Liver (tissue), 8 donors: ENCODE measurements at regions not wholly inside any gene's neighbourhood (a gene's known extent, or its start where the extent isn't known, plus 50 kb on each side); places are given as distances from the start of the nearest gene placed in this dataset.

Source experiments
- DNase-seq: peaks from one replicate; pipeline ENCODE4 v3.0.0-alpha.2; 2017; ENCODE audit warnings: low spot score
- H3K27ac ChIP-seq, 2 donors: one replicate each; pipeline ENCODE4 v1.7.0; 2013; ENCODE audit warnings: inconsistent platforms in 2 of 2, low read length in 2 of 2, control low read depth in 1 of 2, low read depth in 1 of 2, mild to moderate bottlenecking in 1 of 2
- H3K27me3 ChIP-seq, 4 donors: one replicate each; pipeline versions ENCODE4 v1.6.1 to v1.7.0; 2013; ENCODE audit warnings: low read length in 3 of 4, inconsistent platforms in 1 of 4, mild to moderate bottlenecking in 1 of 4, moderate library complexity in 1 of 4; ENCODE audit not compliant: control insufficient read depth in 4 of 4, insufficient read depth in 4 of 4
- H3K36me3 ChIP-seq, 4 donors: one replicate each; pipeline versions ENCODE4 v1.6.1 to v1.7.0; 2013; ENCODE audit warnings: low read length in 3 of 4, mild to moderate bottlenecking in 3 of 4, low read depth in 1 of 4, moderate library complexity in 1 of 4; ENCODE audit not compliant: control insufficient read depth in 4 of 4, insufficient read depth in 3 of 4
- H3K4me1 ChIP-seq, 4 donors: one replicate each; pipeline versions ENCODE4 v1.6.1 to v1.7.0; 2013; ENCODE audit warnings: low read length in 3 of 4, mild to moderate bottlenecking in 3 of 4, moderate library complexity in 1 of 4; ENCODE audit not compliant: control insufficient read depth in 4 of 4, insufficient read depth in 4 of 4
- H3K4me3 ChIP-seq, 3 donors: one replicate each; pipeline versions ENCODE4 v1.6.1 to v1.7.0; 2013; ENCODE audit warnings: low read length in 3 of 3, control low read depth in 1 of 3, low read depth in 1 of 3, mild to moderate bottlenecking in 1 of 3
- H3K9ac ChIP-seq, 2 donors: one replicate each; pipeline ENCODE4 v1.7.0; 2013; ENCODE audit warnings: low read length in 2 of 2, mild to moderate bottlenecking in 2 of 2, moderate library complexity in 2 of 2, control low read depth in 1 of 2, low read depth in 1 of 2
- H3K9me3 ChIP-seq, 4 donors: one replicate each; pipeline versions ENCODE4 v1.6.1 to v1.7.0; 2013; ENCODE audit warnings: low read length in 3 of 4; ENCODE audit not compliant: control insufficient read depth in 4 of 4
- EGR1 ChIP-seq, 2 donors: IDR thresholded peaks; 2 replicates each; pipeline ENCODE4 v1.6.1; 2016 to 2018; ENCODE audit warnings: antibody characterized with exemption in 2 of 2, low read depth in 2 of 2
- FOXA1 ChIP-seq: IDR thresholded peaks from 2 replicates; pipeline ENCODE4 v1.6.1; 2016; ENCODE audit warnings: antibody characterized with exemption
- FOXA2 ChIP-seq: IDR thresholded peaks from 2 replicates; pipeline ENCODE4 v1.6.1; 2016; ENCODE audit warnings: antibody characterized with exemption
- GABPA ChIP-seq, 2 donors: IDR thresholded peaks in 1 of 2; conservative IDR thresholded peaks in 1 of 2; 2 replicates each; pipeline ENCODE4 v1.6.1; 2016; ENCODE audit warnings: antibody characterized with exemption in 2 of 2, mild to moderate bottlenecking in 1 of 2, moderate library complexity in 1 of 2
- HNF4A ChIP-seq, 2 donors: conservative IDR thresholded peaks; 2 replicates each; pipeline ENCODE4 v1.6.1; 2016; ENCODE audit warnings: antibody characterized with exemption in 2 of 2, mild to moderate bottlenecking in 2 of 2
- HNF4G ChIP-seq: IDR thresholded peaks from 2 replicates; pipeline ENCODE4 v1.6.1; 2016; ENCODE audit warnings: antibody characterized with exemption
- JUND ChIP-seq, 2 donors: IDR thresholded peaks; 2 replicates each; pipeline ENCODE4 v1.6.1; 2016; ENCODE audit warnings: antibody characterized with exemption in 2 of 2
- NR2F2 ChIP-seq: IDR thresholded peaks from 2 replicates; pipeline ENCODE4 v1.6.1; 2016; ENCODE audit warnings: antibody characterized with exemption
- RAD21 ChIP-seq, 2 donors: IDR thresholded peaks; 2 replicates each; pipeline ENCODE4 v1.6.1; 2016; ENCODE audit warnings: antibody characterized with exemption in 2 of 2, mild to moderate bottlenecking in 2 of 2
- RXRA ChIP-seq, 2 donors: IDR thresholded peaks; 2 replicates each; pipeline ENCODE4 v1.6.1; 2017 to 2018; ENCODE audit warnings: antibody characterized with exemption in 2 of 2, mild to moderate bottlenecking in 1 of 2
- SP1 ChIP-seq: IDR thresholded peaks from 2 replicates; pipeline ENCODE4 v1.6.1; 2018; ENCODE audit warnings: antibody characterized with exemption, mild to moderate bottlenecking
- TAF1 ChIP-seq: conservative IDR thresholded peaks from 2 replicates; pipeline ENCODE4 v1.6.1; 2016; ENCODE audit warnings: antibody characterized with exemption, mild to moderate bottlenecking
- YY1 ChIP-seq: IDR thresholded peaks from 2 replicates; pipeline ENCODE4 v1.6.1; 2016; ENCODE audit warnings: antibody characterized with exemption, mild to moderate bottlenecking
- WGBS: extraction: QIAGEN DNeasy Blood & Tissue Kit; methylation state at CpG from one replicate; pipeline ENCODE4 v1.1.7; 2013; 5-methylcytosine and 5-hydroxymethylcytosine counted together
- TF ChIP-seq, protein P1 (sequence below): IDR thresholded peaks from 2 replicates; pipeline ENCODE4 v1.6.1; 2016; ENCODE audit warnings: antibody characterized with exemption
- TF ChIP-seq, protein P2 (sequence below): IDR thresholded peaks from 2 replicates; pipeline ENCODE4 v1.6.1; 2016; ENCODE audit warnings: antibody characterized with exemption
- TF ChIP-seq, protein P3 (sequence below): IDR thresholded peaks from 2 replicates; pipeline ENCODE4 v1.6.1; 2016; ENCODE audit warnings: antibody characterized with exemption, mild to moderate bottlenecking
- TF ChIP-seq, protein P4 (sequence below): fragments of 150-350 bp; IDR thresholded peaks from 2 replicates; pipeline ENCODE4 v1.5.1; 2017; ENCODE audit warnings: improper control_type of control experiment, low read depth, low read length; ENCODE audit not compliant: missing input control
- TF ChIP-seq, protein P5 (sequence below): IDR thresholded peaks from 2 replicates; pipeline ENCODE4 v1.6.1; 2016; ENCODE audit warnings: antibody characterized with exemption
- donor health status: healthy.
- donor health status: healthy.
- donor health status: healthy.
- donor health status: healthy.
- donor health status: healthy.

DNA sequence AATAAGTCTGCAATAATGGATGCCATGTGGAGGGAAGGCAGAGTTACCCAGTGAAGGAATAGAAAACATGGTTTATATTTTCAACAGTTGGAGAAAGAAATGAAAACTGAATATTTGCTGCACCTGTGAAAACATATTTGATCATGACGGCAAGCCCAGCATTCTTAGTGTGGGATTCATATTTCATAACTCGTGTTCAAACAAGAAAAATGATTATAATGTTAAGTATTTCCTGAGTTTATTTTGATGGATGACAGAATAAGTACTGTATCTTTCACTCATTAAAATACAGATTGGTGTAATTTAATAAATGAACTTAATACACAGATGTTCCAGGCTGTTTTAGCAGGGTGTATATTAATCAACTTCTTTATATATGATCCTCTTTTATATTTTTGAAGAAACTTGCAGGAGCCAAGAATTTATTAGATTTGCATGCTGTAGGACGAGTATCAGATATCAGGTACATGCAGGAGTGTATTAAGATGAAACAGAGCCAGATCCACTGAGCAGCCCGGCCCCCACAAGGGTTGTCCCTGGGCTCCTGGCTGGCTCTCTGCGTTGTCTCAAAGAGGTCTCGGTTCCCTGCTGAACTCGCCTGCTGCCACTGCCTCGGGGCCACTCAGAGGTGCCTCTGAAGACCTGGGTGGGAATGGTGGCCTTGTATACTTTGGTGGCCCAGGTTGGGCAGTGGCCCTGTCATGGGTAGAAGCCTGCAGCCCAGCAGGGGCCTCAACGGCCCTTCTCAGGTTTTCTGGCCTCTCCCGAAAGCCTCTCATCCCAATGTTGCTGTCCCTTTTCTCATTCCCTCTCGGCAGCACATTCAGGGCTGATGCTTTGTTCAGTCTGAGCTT is 95.0 kb upstream of the LDAH start:
- DNase-seq: no peak
- H3K4me1 ChIP-seq: peaks cover 0 to 2% (median 0%) of the 10 kb centered on the region in 4 donors
- H3K36me3 ChIP-seq: no peaks in the 10 kb centered on the region
- 78% methylated on average over 11 of the region's 11 CpGs for WGBS
- H3K9ac ChIP-seq: no peak overlapping the region
- TF ChIP-seq NR2F2: no peak
- no peak for TF ChIP-seq HNF4A (conservative IDR thresholded peaks at IDR 0.05)
- TF ChIP-seq EGR1 (IDR thresholded peaks at IDR 0.05; ENCODE audit: low read depth in 2 of 2): no peak
- TF ChIP-seq, protein P1, sequence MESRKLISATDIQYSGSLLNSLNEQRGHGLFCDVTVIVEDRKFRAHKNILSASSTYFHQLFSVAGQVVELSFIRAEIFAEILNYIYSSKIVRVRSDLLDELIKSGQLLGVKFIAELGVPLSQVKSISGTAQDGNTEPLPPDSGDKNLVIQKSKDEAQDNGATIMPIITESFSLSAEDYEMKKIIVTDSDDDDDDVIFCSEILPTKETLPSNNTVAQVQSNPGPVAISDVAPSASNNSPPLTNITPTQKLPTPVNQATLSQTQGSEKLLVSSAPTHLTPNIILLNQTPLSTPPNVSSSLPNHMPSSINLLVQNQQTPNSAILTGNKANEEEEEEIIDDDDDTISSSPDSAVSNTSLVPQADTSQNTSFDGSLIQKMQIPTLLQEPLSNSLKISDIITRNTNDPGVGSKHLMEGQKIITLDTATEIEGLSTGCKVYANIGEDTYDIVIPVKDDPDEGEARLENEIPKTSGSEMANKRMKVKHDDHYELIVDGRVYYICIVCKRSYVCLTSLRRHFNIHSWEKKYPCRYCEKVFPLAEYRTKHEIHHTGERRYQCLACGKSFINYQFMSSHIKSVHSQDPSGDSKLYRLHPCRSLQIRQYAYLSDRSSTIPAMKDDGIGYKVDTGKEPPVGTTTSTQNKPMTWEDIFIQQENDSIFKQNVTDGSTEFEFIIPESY: no peak
- TF ChIP-seq, protein P2, sequence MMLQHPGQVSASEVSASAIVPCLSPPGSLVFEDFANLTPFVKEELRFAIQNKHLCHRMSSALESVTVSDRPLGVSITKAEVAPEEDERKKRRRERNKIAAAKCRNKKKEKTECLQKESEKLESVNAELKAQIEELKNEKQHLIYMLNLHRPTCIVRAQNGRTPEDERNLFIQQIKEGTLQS: no peak
- TF ChIP-seq FOXA1: no peak
- TF ChIP-seq HNF4G: no peak
- no peak for TF ChIP-seq RXRA (IDR thresholded peaks at IDR 0.05)
- TF ChIP-seq YY1: no peak
- no peak for TF ChIP-seq FOXA2
- no peak for TF ChIP-seq JUND (IDR thresholded peaks at IDR 0.05)
- no peak for TF ChIP-seq GABPA (IDR thresholded peaks at IDR 0.05 in 1 of 2, conservative IDR thresholded peaks at IDR 0.05 in 1 of 2)
- no peak for TF ChIP-seq SP1
- TF ChIP-seq RAD21 (IDR thresholded peaks at IDR 0.05): no peak
- no peak for TF ChIP-seq TAF1
- TF ChIP-seq, protein P3, sequence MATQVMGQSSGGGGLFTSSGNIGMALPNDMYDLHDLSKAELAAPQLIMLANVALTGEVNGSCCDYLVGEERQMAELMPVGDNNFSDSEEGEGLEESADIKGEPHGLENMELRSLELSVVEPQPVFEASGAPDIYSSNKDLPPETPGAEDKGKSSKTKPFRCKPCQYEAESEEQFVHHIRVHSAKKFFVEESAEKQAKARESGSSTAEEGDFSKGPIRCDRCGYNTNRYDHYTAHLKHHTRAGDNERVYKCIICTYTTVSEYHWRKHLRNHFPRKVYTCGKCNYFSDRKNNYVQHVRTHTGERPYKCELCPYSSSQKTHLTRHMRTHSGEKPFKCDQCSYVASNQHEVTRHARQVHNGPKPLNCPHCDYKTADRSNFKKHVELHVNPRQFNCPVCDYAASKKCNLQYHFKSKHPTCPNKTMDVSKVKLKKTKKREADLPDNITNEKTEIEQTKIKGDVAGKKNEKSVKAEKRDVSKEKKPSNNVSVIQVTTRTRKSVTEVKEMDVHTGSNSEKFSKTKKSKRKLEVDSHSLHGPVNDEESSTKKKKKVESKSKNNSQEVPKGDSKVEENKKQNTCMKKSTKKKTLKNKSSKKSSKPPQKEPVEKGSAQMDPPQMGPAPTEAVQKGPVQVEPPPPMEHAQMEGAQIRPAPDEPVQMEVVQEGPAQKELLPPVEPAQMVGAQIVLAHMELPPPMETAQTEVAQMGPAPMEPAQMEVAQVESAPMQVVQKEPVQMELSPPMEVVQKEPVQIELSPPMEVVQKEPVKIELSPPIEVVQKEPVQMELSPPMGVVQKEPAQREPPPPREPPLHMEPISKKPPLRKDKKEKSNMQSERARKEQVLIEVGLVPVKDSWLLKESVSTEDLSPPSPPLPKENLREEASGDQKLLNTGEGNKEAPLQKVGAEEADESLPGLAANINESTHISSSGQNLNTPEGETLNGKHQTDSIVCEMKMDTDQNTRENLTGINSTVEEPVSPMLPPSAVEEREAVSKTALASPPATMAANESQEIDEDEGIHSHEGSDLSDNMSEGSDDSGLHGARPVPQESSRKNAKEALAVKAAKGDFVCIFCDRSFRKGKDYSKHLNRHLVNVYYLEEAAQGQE: no peak
- TF ChIP-seq, protein P4, sequence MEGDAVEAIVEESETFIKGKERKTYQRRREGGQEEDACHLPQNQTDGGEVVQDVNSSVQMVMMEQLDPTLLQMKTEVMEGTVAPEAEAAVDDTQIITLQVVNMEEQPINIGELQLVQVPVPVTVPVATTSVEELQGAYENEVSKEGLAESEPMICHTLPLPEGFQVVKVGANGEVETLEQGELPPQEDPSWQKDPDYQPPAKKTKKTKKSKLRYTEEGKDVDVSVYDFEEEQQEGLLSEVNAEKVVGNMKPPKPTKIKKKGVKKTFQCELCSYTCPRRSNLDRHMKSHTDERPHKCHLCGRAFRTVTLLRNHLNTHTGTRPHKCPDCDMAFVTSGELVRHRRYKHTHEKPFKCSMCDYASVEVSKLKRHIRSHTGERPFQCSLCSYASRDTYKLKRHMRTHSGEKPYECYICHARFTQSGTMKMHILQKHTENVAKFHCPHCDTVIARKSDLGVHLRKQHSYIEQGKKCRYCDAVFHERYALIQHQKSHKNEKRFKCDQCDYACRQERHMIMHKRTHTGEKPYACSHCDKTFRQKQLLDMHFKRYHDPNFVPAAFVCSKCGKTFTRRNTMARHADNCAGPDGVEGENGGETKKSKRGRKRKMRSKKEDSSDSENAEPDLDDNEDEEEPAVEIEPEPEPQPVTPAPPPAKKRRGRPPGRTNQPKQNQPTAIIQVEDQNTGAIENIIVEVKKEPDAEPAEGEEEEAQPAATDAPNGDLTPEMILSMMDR: no peak
- TF ChIP-seq, protein P5, sequence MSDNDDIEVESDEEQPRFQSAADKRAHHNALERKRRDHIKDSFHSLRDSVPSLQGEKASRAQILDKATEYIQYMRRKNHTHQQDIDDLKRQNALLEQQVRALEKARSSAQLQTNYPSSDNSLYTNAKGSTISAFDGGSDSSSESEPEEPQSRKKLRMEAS: no peak
- H3K4me3 ChIP-seq: no peak overlapping the region
- peaks cover 0 to 3% (median 0%) of the 10 kb centered on the region in 4 donors for H3K27me3 ChIP-seq
- no peaks in the 10 kb centered on the region for H3K9me3 ChIP-seq
- no peak overlapping the region for H3K27ac ChIP-seq
